Nephron (organoid): ENCODE measurements at regions not wholly inside any gene's neighbourhood (a gene's known extent, or its start where the extent isn't known, plus 50 kb on each side); places are given as distances from the start of the nearest gene placed in this dataset.

Experiments used
- H3K27ac Mint-ChIP-seq, 3 experiments: 2 replicates each; pipeline ENCODE4 v1.8.0; 2020; ENCODE audit warnings: mixed read lengths in 3 of 3, mild to moderate bottlenecking in 2 of 3, moderate library complexity in 1 of 3
- H3K27me3 Mint-ChIP-seq: 2 replicates; pipeline ENCODE4 v1.8.0; 2021; ENCODE audit warnings: low read depth, mild to moderate bottlenecking, moderate library complexity, mixed read lengths
- H3K36me3 Mint-ChIP-seq: 2 replicates; pipeline ENCODE4 v1.8.0; 2020; ENCODE audit warnings: low read depth, mixed read lengths
- H3K4me1 Mint-ChIP-seq: 2 replicates; pipeline ENCODE4 v1.8.0; 2020; ENCODE audit warnings: mixed read lengths
- H3K4me3 Mint-ChIP-seq, 3 experiments: 2 replicates each; pipeline ENCODE4 v1.8.0; 2020; ENCODE audit warnings: mild to moderate bottlenecking in 3 of 3, mixed read lengths in 3 of 3, moderate library complexity in 2 of 3
- H3K9me3 Mint-ChIP-seq: 2 replicates; pipeline ENCODE4 v1.8.0; 2020; ENCODE audit warnings: mixed read lengths
- CTCF ChIP-seq, 3 experiments: fragments of 200-600 bp; sonication (generic); IDR thresholded peaks; one replicate each; pipeline ENCODE4 v1.5.0; 2021; ENCODE audit warnings: antibody characterized with exemption in 3 of 3; ENCODE audit not compliant: unreplicated experiment in 3 of 3

DNA sequence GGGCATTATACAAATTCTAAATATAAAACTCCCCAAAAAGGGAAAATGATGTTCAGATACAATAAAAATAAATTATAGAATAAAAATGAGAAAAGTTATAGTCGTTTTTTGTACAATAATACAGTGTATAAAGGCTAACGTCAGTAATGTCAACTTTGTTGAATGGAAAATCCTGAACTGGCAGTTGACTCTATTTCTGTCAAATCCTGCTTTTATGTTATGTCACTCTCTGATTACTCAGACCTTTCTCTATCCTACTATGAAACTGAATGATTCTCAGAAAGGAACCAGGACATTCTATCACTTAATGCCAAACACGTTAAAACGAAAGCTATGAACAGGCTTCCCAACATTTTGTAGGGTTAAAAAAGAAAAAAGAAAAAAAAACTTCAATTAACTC is 636.4 kb downstream of the USP25 start:
- H3K4me1 Mint-ChIP-seq = peaks cover 16% of the 10 kb centered on the region
- no peaks in the 10 kb centered on the region for H3K9me3 Mint-ChIP-seq
- H3K27me3 Mint-ChIP-seq = no peaks in the 10 kb centered on the region
- no peak overlapping the region for H3K27ac Mint-ChIP-seq
- TF ChIP-seq CTCF (IDR thresholded peaks at IDR 0.05; ENCODE audit: unreplicated experiment in 3 of 3) = no peak
- no peak overlapping the region for H3K4me3 Mint-ChIP-seq
- peaks cover 18% of the 10 kb centered on the region for H3K36me3 Mint-ChIP-seq

- H3K36me3 Mint-ChIP-seq = peaks cover 18% of the 10 kb centered on the region
- H3K27me3 Mint-ChIP-seq = no peaks in the 10 kb centered on the region
- H3K9me3 Mint-ChIP-seq = no peaks in the 10 kb centered on the region
- H3K4me1 Mint-ChIP-seq = peaks cover 19% of the 10 kb centered on the region
- H3K27ac Mint-ChIP-seq = no peak overlapping the region
- no peak for TF ChIP-seq CTCF (IDR thresholded peaks at IDR 0.05; ENCODE audit: unreplicated experiment in 3 of 3)
- no peak overlapping the region for H3K4me3 Mint-ChIP-seq
These were observed 637.3 kb downstream of the USP25 start for GRCh38 chr21:16367079-16367478.

DNA sequence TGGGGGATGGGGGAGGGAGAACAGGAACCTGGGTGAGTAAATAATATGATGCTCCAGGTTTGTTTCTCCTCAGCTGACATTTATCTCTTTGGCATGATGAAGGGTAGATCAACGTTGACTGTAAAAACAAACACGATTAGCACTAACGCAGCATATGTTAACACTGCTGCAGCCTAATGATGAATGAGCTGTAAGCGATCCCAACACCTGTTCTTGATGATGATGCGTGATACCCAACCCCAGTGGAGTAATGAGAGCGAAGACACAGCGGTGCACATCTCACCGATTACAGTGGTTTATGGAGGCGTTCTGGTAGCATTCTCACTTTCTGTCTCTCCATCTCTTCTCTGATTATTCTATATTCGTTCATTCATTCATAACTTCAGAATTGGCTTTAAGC is 640.4 kb downstream of the USP25 start:
- H3K27me3 Mint-ChIP-seq = no peaks in the 10 kb centered on the region
- no peaks in the 10 kb centered on the region for H3K9me3 Mint-ChIP-seq
- no peak overlapping the region for H3K4me3 Mint-ChIP-seq
- H3K27ac Mint-ChIP-seq = no peak overlapping the region
- no peak for TF ChIP-seq CTCF (IDR thresholded peaks at IDR 0.05; ENCODE audit: unreplicated experiment in 3 of 3)
- H3K4me1 Mint-ChIP-seq = peaks cover 34% of the 10 kb centered on the region
- peaks cover 35% of the 10 kb centered on the region for H3K36me3 Mint-ChIP-seq

DNA sequence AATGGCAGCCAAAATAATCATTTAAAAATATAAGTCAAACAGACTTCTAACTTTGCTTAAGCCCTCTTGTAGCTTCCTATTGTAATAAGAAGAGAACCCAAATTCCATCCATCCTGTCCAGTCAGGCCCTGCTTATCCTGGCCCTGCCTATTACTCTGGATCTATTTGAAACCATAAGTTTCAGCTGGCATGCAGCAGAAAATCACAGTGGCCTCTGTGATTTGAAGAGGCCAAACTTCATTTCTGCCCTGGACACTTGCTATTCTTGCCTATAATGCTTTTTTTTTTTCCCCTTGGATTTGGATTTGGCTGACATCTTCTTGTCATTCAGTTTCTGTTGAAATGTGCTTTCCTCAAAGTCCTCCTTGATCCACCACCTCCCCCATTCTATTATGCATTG is 642.8 kb downstream of the USP25 start:
- Mint-ChIP-seq H3K9me3 (no peaks in the 10 kb centered on the region), H3K36me3 (peaks cover 45% of the 10 kb centered on the region), H3K4me1 (peaks cover 58% of the 10 kb centered on the region), H3K27ac (peak overlapping the region in 1 of 3 experiments; percentile 2), H3K4me3 (no peak overlapping the region), H3K27me3 (no peaks in the 10 kb centered on the region)
- no peak for TF ChIP-seq CTCF (IDR thresholded peaks at IDR 0.05; ENCODE audit: unreplicated experiment in 3 of 3)

DNA sequence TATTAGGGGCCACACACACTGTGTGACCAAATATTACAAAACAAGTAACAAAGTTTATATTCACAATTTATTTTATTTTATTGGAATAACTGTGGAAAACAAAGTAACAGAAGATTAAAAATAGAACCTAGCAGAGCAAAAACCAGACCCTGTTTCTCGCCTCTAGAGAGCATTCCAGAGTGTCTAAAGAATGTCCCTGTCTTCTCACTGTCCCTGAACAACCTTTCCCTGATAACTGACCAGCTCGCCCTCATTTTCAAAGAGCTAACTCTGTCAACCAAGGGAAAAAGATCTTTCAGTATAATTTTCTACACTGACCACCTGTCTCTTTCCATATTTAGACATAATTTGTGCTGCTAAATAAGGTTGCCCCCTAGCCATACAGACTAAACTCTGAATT is 646.9 kb downstream of the USP25 start:
- TF ChIP-seq CTCF (IDR thresholded peaks at IDR 0.05; ENCODE audit: unreplicated experiment in 3 of 3) = no peak
- no peak overlapping the region for H3K4me3 Mint-ChIP-seq
- H3K36me3 Mint-ChIP-seq = peaks cover 38% of the 10 kb centered on the region
- H3K4me1 Mint-ChIP-seq = peaks cover 62% of the 10 kb centered on the region
- peak overlapping the region; percentile 31 to 78 (median 48) for H3K27ac Mint-ChIP-seq
- no peaks in the 10 kb centered on the region for H3K27me3 Mint-ChIP-seq
- H3K9me3 Mint-ChIP-seq = no peaks in the 10 kb centered on the region

DNA sequence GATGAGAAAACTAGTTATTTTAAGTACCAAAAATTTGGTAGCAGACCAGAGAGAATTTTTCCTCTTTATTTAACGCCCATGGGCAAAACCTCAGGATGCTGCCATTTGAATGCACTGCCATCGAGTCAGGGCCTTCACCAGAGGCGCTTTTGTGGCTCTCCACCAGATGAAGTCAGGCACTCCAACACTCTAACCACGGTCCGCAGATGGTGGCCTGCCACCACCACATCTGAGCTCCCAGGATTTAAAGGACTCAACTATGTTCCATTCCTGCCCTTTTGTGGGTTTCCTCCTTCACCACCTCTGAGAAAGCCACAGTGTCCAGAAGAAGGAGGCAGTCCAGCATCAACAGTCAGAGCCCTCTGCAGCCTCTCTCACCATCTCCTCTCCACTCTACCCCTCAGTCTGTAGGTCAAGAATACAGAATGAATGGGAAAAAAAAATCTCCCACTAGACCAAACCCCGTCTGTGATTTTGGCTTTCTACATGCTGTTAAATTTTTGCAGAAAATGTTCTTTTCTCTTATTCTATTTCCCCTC is 647.4 kb downstream of the USP25 start:
- no peak for TF ChIP-seq CTCF (IDR thresholded peaks at IDR 0.05; ENCODE audit: unreplicated experiment in 3 of 3)
- Mint-ChIP-seq H3K9me3 (no peaks in the 10 kb centered on the region), H3K4me1 (peaks cover 58% of the 10 kb centered on the region), H3K36me3 (peaks cover 41% of the 10 kb centered on the region), H3K27ac (peak overlapping the region; percentile 31 to 78 (median 48)), H3K27me3 (no peaks in the 10 kb centered on the region), H3K4me3 (no peak overlapping the region)
